ENCODE measurements at regions not wholly inside any gene's neighbourhood (a gene's known extent, or its start where the extent isn't known, plus 50 kb on each side); places are given as distances from the start of the nearest gene placed in this dataset.

- Histone ChIP-seq H3K4me1 (ENCODE audit: insufficient read depth, low read length) (no peaks in the 10 kb centered on the region), H4K20me1 (ENCODE audit: insufficient read depth, low read length) (no peaks in the 10 kb centered on the region), H3K4me2 (ENCODE audit: insufficient read depth, low read length) (no peak overlapping the region), H3K79me2 (ENCODE audit: insufficient read depth, low read length) (no peaks in the 10 kb centered on the region), H2AFZ (ENCODE audit: low read length) (no peak overlapping the region), H3K4me3 (ENCODE audit: insufficient read depth, low read length) (no peak overlapping the region), H3K9me3 (ENCODE audit: low read depth, low read length) (no peaks in the 10 kb centered on the region), H3K27me3 (ENCODE audit: insufficient read depth, low read length) (no peaks in the 10 kb centered on the region), H3K27ac (ENCODE audit: low read depth, low read length) (no peak overlapping the region), H3K36me3 (ENCODE audit: insufficient read depth, low read length) (no peaks in the 10 kb centered on the region)
- no peak for TF ChIP-seq CTCF (IDR thresholded peaks at IDR 0.05; ENCODE audit: extremely low read depth, low read depth, low read length)
- no peak for DNase-seq (ENCODE audit: insufficient read length, low spot score, missing footprints)
Measured at GRCh38 chr12:24366514-24366913, 417.0 kb upstream of the SOX5 start.

GRCh38 chr12:24364921-24365320 is 415.5 kb upstream of the SOX5 start:
- Histone ChIP-seq H3K4me1 (ENCODE audit: insufficient read depth, low read length) (no peaks in the 10 kb centered on the region), H4K20me1 (ENCODE audit: insufficient read depth, low read length) (no peaks in the 10 kb centered on the region), H3K4me2 (ENCODE audit: insufficient read depth, low read length) (no peak overlapping the region), H3K27ac (ENCODE audit: low read depth, low read length) (no peak overlapping the region), H3K27me3 (ENCODE audit: insufficient read depth, low read length) (no peaks in the 10 kb centered on the region), H3K79me2 (ENCODE audit: insufficient read depth, low read length) (no peaks in the 10 kb centered on the region), H3K4me3 (ENCODE audit: insufficient read depth, low read length) (no peak overlapping the region), H3K36me3 (ENCODE audit: insufficient read depth, low read length) (no peaks in the 10 kb centered on the region), H2AFZ (ENCODE audit: low read length) (no peak overlapping the region), H3K9me3 (ENCODE audit: low read depth, low read length) (no peaks in the 10 kb centered on the region)
- no peak for TF ChIP-seq CTCF (IDR thresholded peaks at IDR 0.05; ENCODE audit: extremely low read depth, low read depth, low read length)
- DNase-seq (ENCODE audit: insufficient read length, low spot score, missing footprints): no peak

- no peak for DNase-seq (ENCODE audit: insufficient read length, low spot score, missing footprints)
- Histone ChIP-seq H3K79me2 (ENCODE audit: insufficient read depth, low read length) (no peaks in the 10 kb centered on the region), H3K9me3 (ENCODE audit: low read depth, low read length) (no peaks in the 10 kb centered on the region), H3K36me3 (ENCODE audit: insufficient read depth, low read length) (no peaks in the 10 kb centered on the region), H3K27ac (ENCODE audit: low read depth, low read length) (no peak overlapping the region), H3K4me3 (ENCODE audit: insufficient read depth, low read length) (no peak overlapping the region), H2AFZ (ENCODE audit: low read length) (no peak overlapping the region), H3K27me3 (ENCODE audit: insufficient read depth, low read length) (no peaks in the 10 kb centered on the region), H3K4me2 (ENCODE audit: insufficient read depth, low read length) (no peak overlapping the region), H3K4me1 (ENCODE audit: insufficient read depth, low read length) (no peaks in the 10 kb centered on the region), H4K20me1 (ENCODE audit: insufficient read depth, low read length) (no peaks in the 10 kb centered on the region)
- no peak for TF ChIP-seq CTCF (IDR thresholded peaks at IDR 0.05; ENCODE audit: extremely low read depth, low read depth, low read length)
Measured at GRCh38 chr12:24363177-24363754, 413.8 kb upstream of the SOX5 start.

- Histone ChIP-seq H2AFZ (ENCODE audit: low read length) (no peak overlapping the region), H4K20me1 (ENCODE audit: insufficient read depth, low read length) (no peaks in the 10 kb centered on the region), H3K36me3 (ENCODE audit: insufficient read depth, low read length) (no peaks in the 10 kb centered on the region), H3K27ac (ENCODE audit: low read depth, low read length) (no peak overlapping the region), H3K4me2 (ENCODE audit: insufficient read depth, low read length) (no peak overlapping the region), H3K4me3 (ENCODE audit: insufficient read depth, low read length) (no peak overlapping the region), H3K79me2 (ENCODE audit: insufficient read depth, low read length) (no peaks in the 10 kb centered on the region), H3K27me3 (ENCODE audit: insufficient read depth, low read length) (no peaks in the 10 kb centered on the region), H3K9me3 (ENCODE audit: low read depth, low read length) (no peaks in the 10 kb centered on the region), H3K4me1 (ENCODE audit: insufficient read depth, low read length) (no peaks in the 10 kb centered on the region)
- no peak for TF ChIP-seq CTCF (IDR thresholded peaks at IDR 0.05; ENCODE audit: extremely low read depth, low read depth, low read length)
- DNase-seq (ENCODE audit: insufficient read length, low spot score, missing footprints): no peak
Measured at GRCh38 chr12:24361877-24362580, 412.6 kb upstream of the SOX5 start.
